Right atrium auricular region (tissue), 2 donors: ENCODE measurements at regions not wholly inside any gene's neighbourhood (a gene's known extent, or its start where the extent isn't known, plus 50 kb on each side); places are given as distances from the start of the nearest gene placed in this dataset.

ENCODE experiments used
- DNase-seq: peaks from one replicate; pipeline ENCODE4 v3.0.0-alpha.2; 2019; ENCODE audit warnings: low spot score
- H3K27ac ChIP-seq, 2 donors: fragments of 200-600 bp; sonication (generic); 1 replicate in 1 of 2; 2 replicates in 1 of 2; pipeline ENCODE4 v1.5.1; 2016 to 2019
- H3K27me3 ChIP-seq, 2 donors: fragments of 200-600 bp; sonication (generic); one replicate each; pipeline versions ENCODE4 v1.5.1 to v1.6.0; 2017 to 2019
- H3K36me3 ChIP-seq: fragments of 200-600 bp; sonication (generic); one replicate; pipeline ENCODE4 v1.5.1; 2016
- H3K4me1 ChIP-seq, 2 donors: fragments of 200-600 bp; sonication (generic); one replicate each; pipeline versions ENCODE4 v1.5.1 to v1.6.0; 2017 to 2019
- H3K4me3 ChIP-seq, 2 donors: fragments of 200-600 bp; sonication (generic); 1 replicate in 1 of 2; 2 replicates in 1 of 2; pipeline ENCODE4 v1.5.1; 2017 to 2019; ENCODE audit warnings: mild to moderate bottlenecking in 1 of 2, moderate library complexity in 1 of 2
- H3K9me3 ChIP-seq, 2 donors: fragments of 200-600 bp; sonication (generic); one replicate each; pipeline ENCODE4 v1.5.1; 2019
- CTCF ChIP-seq, 2 donors: fragments of 200-600 bp; sonication (generic); IDR thresholded peaks; one replicate each; pipeline ENCODE4 v1.5.1; 2019; ENCODE audit warnings: antibody characterized with exemption in 2 of 2

- H3K4me1 ChIP-seq = no peaks in the 10 kb centered on the region
- H3K9me3 ChIP-seq = no peaks in the 10 kb centered on the region
- H3K36me3 ChIP-seq = no peaks in the 10 kb centered on the region
- H3K4me3 ChIP-seq = no peak overlapping the region
- H3K27ac ChIP-seq = no peak overlapping the region
- no peak for TF ChIP-seq CTCF (IDR thresholded peaks at IDR 0.05)
- no peaks in the 10 kb centered on the region for H3K27me3 ChIP-seq
- DNase-seq = no peak
Observed at GRCh38 chr18:41753826-41754225, 201.2 kb upstream of the PIK3C3 start.

GRCh38 chr18:41752826-41753225 is 202.2 kb upstream of the PIK3C3 start:
- H3K4me1 ChIP-seq = no peaks in the 10 kb centered on the region
- DNase-seq = no peak
- H3K27me3 ChIP-seq = no peaks in the 10 kb centered on the region
- H3K9me3 ChIP-seq = no peaks in the 10 kb centered on the region
- H3K4me3 ChIP-seq = no peak overlapping the region
- TF ChIP-seq CTCF (IDR thresholded peaks at IDR 0.05) = no peak
- H3K27ac ChIP-seq = no peak overlapping the region
- H3K36me3 ChIP-seq = no peaks in the 10 kb centered on the region

- no peaks in the 10 kb centered on the region for H3K36me3 ChIP-seq
- DNase-seq = no peak
- H3K9me3 ChIP-seq = no peaks in the 10 kb centered on the region
- TF ChIP-seq CTCF (IDR thresholded peaks at IDR 0.05) = no peak
- H3K4me3 ChIP-seq = no peak overlapping the region
- H3K27me3 ChIP-seq = no peaks in the 10 kb centered on the region
- no peak overlapping the region for H3K27ac ChIP-seq
- no peaks in the 10 kb centered on the region for H3K4me1 ChIP-seq
Observed at GRCh38 chr18:41751652-41752051, 203.4 kb upstream of the PIK3C3 start.

GRCh38 chr18:41751161-41751560 is 203.9 kb upstream of the PIK3C3 start:
- TF ChIP-seq CTCF (IDR thresholded peaks at IDR 0.05) = no peak
- H3K27me3 ChIP-seq = no peaks in the 10 kb centered on the region
- no peak for DNase-seq
- H3K4me3 ChIP-seq = no peak overlapping the region
- H3K36me3 ChIP-seq = no peaks in the 10 kb centered on the region
- no peaks in the 10 kb centered on the region for H3K9me3 ChIP-seq
- no peak overlapping the region for H3K27ac ChIP-seq
- H3K4me1 ChIP-seq = no peaks in the 10 kb centered on the region

GRCh38 chr18:41747723-41748242 is 207.3 kb upstream of the PIK3C3 start:
- no peaks in the 10 kb centered on the region for H3K36me3 ChIP-seq
- TF ChIP-seq CTCF (IDR thresholded peaks at IDR 0.05) = no peak
- no peaks in the 10 kb centered on the region for H3K4me1 ChIP-seq
- no peak for DNase-seq
- H3K27me3 ChIP-seq = no peaks in the 10 kb centered on the region
- no peak overlapping the region for H3K4me3 ChIP-seq
- no peaks in the 10 kb centered on the region for H3K9me3 ChIP-seq
- no peak overlapping the region for H3K27ac ChIP-seq
